ENCODE measurements at regions not wholly inside any gene's neighbourhood (a gene's known extent, or its start where the extent isn't known, plus 50 kb on each side); places are given as distances from the start of the nearest gene placed in this dataset.

DNA sequence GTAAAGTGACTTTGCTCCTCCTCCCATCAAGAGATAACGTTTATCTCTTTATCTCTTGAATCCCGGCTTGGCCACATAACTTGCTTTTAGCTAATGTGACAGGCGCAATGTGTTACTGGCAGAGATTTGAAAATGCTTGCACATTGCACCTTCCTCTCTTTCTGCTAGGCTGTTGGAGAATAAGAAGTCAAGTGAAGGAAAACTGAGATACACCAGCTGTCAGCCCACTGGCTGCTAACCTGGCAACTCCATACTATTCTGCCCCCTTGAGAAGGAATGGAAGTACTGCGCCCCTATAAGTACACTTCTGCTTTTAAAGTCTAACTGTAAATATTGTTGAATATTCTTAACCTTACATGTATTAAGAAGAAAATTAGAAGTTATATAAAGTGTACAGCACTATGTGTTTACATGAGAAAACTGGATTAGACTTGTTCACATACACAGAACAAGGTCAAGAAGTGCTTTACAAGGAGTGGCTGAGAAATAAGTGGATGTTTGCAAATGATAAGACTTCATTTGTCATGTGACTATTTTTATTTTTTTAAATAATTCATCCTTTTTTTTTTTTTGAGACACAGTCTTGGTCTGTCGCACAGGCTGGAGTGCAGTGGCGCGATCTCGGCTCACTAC lies 424.5 kb upstream of the CTSO start:
- TF ChIP-seq NR3C1 (IDR thresholded peaks at IDR 0.05) (no peak), EP300 (IDR thresholded peaks at IDR 0.05) (no peak), TP53 (CRISPR knock-in tag; IDR thresholded peaks at IDR 0.05) (no peak), JUNB (IDR thresholded peaks at IDR 0.05) (no peak), MAFK (IDR thresholded peaks at IDR 0.05; ENCODE audit: partially characterized antibody) (no peak), POLR2A (IDR thresholded peaks at IDR 0.05; ENCODE audit: low read length) (no peak)
- TF ChIP-seq, protein P1, sequence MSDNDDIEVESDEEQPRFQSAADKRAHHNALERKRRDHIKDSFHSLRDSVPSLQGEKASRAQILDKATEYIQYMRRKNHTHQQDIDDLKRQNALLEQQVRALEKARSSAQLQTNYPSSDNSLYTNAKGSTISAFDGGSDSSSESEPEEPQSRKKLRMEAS (IDR thresholded peaks at IDR 0.05) = no peak
- TF ChIP-seq, protein P2, sequence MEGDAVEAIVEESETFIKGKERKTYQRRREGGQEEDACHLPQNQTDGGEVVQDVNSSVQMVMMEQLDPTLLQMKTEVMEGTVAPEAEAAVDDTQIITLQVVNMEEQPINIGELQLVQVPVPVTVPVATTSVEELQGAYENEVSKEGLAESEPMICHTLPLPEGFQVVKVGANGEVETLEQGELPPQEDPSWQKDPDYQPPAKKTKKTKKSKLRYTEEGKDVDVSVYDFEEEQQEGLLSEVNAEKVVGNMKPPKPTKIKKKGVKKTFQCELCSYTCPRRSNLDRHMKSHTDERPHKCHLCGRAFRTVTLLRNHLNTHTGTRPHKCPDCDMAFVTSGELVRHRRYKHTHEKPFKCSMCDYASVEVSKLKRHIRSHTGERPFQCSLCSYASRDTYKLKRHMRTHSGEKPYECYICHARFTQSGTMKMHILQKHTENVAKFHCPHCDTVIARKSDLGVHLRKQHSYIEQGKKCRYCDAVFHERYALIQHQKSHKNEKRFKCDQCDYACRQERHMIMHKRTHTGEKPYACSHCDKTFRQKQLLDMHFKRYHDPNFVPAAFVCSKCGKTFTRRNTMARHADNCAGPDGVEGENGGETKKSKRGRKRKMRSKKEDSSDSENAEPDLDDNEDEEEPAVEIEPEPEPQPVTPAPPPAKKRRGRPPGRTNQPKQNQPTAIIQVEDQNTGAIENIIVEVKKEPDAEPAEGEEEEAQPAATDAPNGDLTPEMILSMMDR (IDR thresholded peaks at IDR 0.05) = peak; percentile 11; the same call in 1 of the 3 replicates

All from A549 (cell line).